ENCODE measurements at regions not wholly inside any gene's neighbourhood (a gene's known extent, or its start where the extent isn't known, plus 50 kb on each side); places are given as distances from the start of the nearest gene placed in this dataset.

DNA sequence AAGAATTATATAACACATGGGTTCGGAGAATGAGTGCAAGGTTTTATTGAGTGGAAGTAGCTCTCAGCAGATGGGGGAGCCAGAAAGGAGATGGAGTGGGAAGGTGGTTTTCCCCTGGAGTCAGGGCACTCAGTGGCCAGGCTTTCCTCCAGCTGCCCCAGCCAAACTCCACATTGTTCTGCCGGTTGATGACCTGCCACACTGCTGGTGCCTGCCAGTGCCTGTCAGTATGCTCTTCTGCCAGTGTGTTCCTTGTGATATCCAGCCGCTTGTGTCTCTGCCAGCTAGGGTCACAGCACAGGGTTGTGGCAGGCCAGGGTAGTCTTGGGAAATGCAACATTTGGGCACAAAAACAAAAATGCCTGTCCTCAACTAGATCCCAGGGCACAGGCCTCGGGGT is 604.8 kb upstream of the TECRL start:
- TF ChIP-seq, protein P1, sequence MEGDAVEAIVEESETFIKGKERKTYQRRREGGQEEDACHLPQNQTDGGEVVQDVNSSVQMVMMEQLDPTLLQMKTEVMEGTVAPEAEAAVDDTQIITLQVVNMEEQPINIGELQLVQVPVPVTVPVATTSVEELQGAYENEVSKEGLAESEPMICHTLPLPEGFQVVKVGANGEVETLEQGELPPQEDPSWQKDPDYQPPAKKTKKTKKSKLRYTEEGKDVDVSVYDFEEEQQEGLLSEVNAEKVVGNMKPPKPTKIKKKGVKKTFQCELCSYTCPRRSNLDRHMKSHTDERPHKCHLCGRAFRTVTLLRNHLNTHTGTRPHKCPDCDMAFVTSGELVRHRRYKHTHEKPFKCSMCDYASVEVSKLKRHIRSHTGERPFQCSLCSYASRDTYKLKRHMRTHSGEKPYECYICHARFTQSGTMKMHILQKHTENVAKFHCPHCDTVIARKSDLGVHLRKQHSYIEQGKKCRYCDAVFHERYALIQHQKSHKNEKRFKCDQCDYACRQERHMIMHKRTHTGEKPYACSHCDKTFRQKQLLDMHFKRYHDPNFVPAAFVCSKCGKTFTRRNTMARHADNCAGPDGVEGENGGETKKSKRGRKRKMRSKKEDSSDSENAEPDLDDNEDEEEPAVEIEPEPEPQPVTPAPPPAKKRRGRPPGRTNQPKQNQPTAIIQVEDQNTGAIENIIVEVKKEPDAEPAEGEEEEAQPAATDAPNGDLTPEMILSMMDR (IDR thresholded peaks at IDR 0.05), result no peak
- Histone ChIP-seq H3K9me3 (ENCODE audit: control insufficient read depth, insufficient read depth, low read length) (no peaks in the 10 kb centered on the region), H3K27ac (ENCODE audit: low read length) (no peak overlapping the region), H3K4me3 (ENCODE audit: low read length) (no peak overlapping the region), H3K4me1 (ENCODE audit: control insufficient read depth, insufficient read depth, low read length) (no peaks in the 10 kb centered on the region), H3K36me3 (ENCODE audit: control insufficient read depth, insufficient read depth, low read length) (no peaks in the 10 kb centered on the region), H3K27me3 (ENCODE audit: control insufficient read depth, insufficient read depth, low read length) (no peaks in the 10 kb centered on the region)
- no peaks in the 10 kb centered on the region for H3K36me3 Mint-ChIP-seq
- ATAC-seq (no peak), DNase-seq (no peak)
- H3K4me1 Mint-ChIP-seq, result no peaks in the 10 kb centered on the region
- no peaks in the 10 kb centered on the region for H3K27me3 Mint-ChIP-seq (ENCODE audit: low read depth in 2 of 2)
- H3K4me3 Mint-ChIP-seq, result no peak overlapping the region
- H3K27ac Mint-ChIP-seq, result no peak overlapping the region
- intact Hi-C loops (cut with micrococcal nuclease), result no loop called here
- WGBS (ENCODE audit: insufficient coverage), result 78% methylated on average over 4 of the region's 4 CpGs
- peaks cover 2 to 5% of the 10 kb centered on the region in 2 donors for H3K9me3 Mint-ChIP-seq

DNA sequence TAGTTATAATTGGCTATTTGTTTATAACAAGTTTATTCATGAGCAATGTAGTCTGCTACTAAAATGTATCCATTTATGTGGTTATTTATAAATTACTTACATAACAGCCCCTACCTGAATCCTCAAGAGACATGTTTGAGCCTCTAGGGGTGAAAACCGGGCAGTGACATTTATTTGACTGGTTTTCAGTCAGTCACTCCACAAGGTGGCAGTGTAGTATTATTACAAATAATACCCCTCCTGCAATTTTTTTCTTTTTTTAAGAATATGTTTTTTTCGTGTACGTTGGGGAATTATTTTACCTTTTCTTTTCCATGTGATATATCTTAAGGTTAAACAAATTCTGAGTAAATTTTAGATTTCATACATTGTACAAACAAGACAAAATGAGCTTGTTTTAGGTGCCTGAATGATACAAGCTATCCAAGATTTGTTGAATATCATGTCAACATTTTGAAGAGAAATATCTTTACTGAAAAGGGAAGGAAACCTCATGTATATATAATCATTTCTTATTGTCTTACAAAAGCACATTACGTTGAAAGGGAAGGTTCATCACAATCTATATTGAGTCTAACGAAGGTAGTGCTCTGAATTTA is 598.7 kb upstream of the TECRL start:
- H3K27me3 Mint-ChIP-seq (ENCODE audit: low read depth in 2 of 2), result no peaks in the 10 kb centered on the region
- no peak for DNase-seq
- WGBS (ENCODE audit: insufficient coverage), result no CpG with 5 or more reads among the region's 5 CpGs
- ATAC-seq, result no peak
- no peak overlapping the region for H3K4me3 Mint-ChIP-seq
- H3K36me3 Mint-ChIP-seq, result no peaks in the 10 kb centered on the region
- no peak overlapping the region for H3K27ac Mint-ChIP-seq
- H3K27me3 ChIP-seq (ENCODE audit: control insufficient read depth, insufficient read depth, low read length), result no peaks in the 10 kb centered on the region
- no peaks in the 10 kb centered on the region for H3K4me1 ChIP-seq (ENCODE audit: control insufficient read depth, insufficient read depth, low read length)
- no peak overlapping the region for H3K27ac ChIP-seq (ENCODE audit: low read length)
- H3K9me3 Mint-ChIP-seq, result peaks cover 6 to 7% of the 10 kb centered on the region in 2 donors
- intact Hi-C loops (cut with micrococcal nuclease), result no loop called here
- no peaks in the 10 kb centered on the region for H3K4me1 Mint-ChIP-seq
- H3K36me3 ChIP-seq (ENCODE audit: control insufficient read depth, insufficient read depth, low read length), result no peaks in the 10 kb centered on the region
- no peaks in the 10 kb centered on the region for H3K9me3 ChIP-seq (ENCODE audit: control insufficient read depth, insufficient read depth, low read length)
- TF ChIP-seq, protein P1 (IDR thresholded peaks at IDR 0.05), result no peak
- no peak overlapping the region for H3K4me3 ChIP-seq (ENCODE audit: low read length)

DNA sequence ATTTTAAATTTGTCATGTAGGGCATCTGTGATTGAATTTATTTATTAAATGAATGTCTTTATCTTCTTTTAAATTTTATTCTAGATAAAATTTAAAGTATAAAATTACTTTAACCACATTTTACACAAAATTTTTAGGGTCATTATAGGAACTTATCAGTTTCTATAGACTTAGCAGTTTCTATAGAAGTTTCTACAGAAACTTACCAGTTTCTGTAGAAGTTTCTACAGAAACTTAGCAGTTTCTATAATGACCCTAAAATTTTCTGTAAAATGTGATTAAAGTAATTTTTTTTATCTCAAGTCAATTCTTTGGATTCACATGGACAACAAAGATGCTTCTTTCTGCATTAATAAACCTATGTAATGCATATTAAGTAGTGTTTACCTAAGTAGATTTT is 565.9 kb upstream of the TECRL start:
- peaks cover 9 to 10% of the 10 kb centered on the region in 2 donors for H3K9me3 Mint-ChIP-seq
- H3K36me3 Mint-ChIP-seq, result no peaks in the 10 kb centered on the region
- Histone ChIP-seq H3K36me3 (ENCODE audit: control insufficient read depth, insufficient read depth, low read length) (no peaks in the 10 kb centered on the region), H3K27ac (ENCODE audit: low read length) (no peak overlapping the region), H3K9me3 (ENCODE audit: control insufficient read depth, insufficient read depth, low read length) (no peaks in the 10 kb centered on the region), H3K4me3 (ENCODE audit: low read length) (no peak overlapping the region), H3K27me3 (ENCODE audit: control insufficient read depth, insufficient read depth, low read length) (no peaks in the 10 kb centered on the region), H3K4me1 (ENCODE audit: control insufficient read depth, insufficient read depth, low read length) (no peaks in the 10 kb centered on the region)
- DNase-seq (no peak), ATAC-seq (no peak)
- intact Hi-C loops (cut with micrococcal nuclease), result no loop called here
- no peaks in the 10 kb centered on the region for H3K27me3 Mint-ChIP-seq (ENCODE audit: low read depth in 2 of 2)
- no peak overlapping the region for H3K4me3 Mint-ChIP-seq
- TF ChIP-seq, protein P1 (IDR thresholded peaks at IDR 0.05), result no peak
- no peaks in the 10 kb centered on the region for H3K4me1 Mint-ChIP-seq
- no peak overlapping the region for H3K27ac Mint-ChIP-seq

DNA sequence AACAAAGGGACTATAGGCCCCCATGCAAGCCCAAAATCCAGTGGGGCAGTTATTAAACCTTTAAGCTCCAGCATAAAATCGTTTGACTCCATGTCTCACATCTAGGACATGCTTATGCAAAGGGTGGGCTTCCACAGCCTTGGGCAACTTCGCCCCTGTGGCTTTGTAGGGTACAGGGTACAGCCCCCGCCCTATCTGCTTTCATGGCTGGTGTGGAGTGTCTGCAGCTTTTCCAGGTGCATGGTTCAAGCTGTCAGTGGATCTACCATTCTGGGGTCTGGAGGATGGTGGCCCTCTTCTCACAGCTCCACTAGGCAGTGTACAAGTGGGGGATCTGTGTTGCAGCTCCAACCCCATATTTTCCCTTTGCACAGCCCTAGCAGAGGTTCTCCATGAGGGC is 559.8 kb upstream of the TECRL start:
- WGBS (ENCODE audit: insufficient coverage), result 47% methylated on average over 3 of the region's 3 CpGs
- Histone ChIP-seq H3K4me3 (ENCODE audit: low read length) (no peak overlapping the region), H3K27me3 (ENCODE audit: control insufficient read depth, insufficient read depth, low read length) (no peaks in the 10 kb centered on the region), H3K9me3 (ENCODE audit: control insufficient read depth, insufficient read depth, low read length) (peaks cover 7% of the 10 kb centered on the region), H3K4me1 (ENCODE audit: control insufficient read depth, insufficient read depth, low read length) (no peaks in the 10 kb centered on the region), H3K27ac (ENCODE audit: low read length) (no peak overlapping the region), H3K36me3 (ENCODE audit: control insufficient read depth, insufficient read depth, low read length) (no peaks in the 10 kb centered on the region)
- TF ChIP-seq, protein P1 (IDR thresholded peaks at IDR 0.05), result no peak
- Mint-ChIP-seq H3K36me3 (peaks cover 10% of the 10 kb centered on the region), H3K9me3 (peaks cover 13 to 19% of the 10 kb centered on the region in 2 donors), H3K4me3 (no peak overlapping the region), H3K27me3 (ENCODE audit: low read depth in 2 of 2) (no peaks in the 10 kb centered on the region), H3K4me1 (no peaks in the 10 kb centered on the region), H3K27ac (no peak overlapping the region)
- intact Hi-C loops (cut with micrococcal nuclease), result no loop called here
- ATAC-seq, result no peak
- no peak for DNase-seq
